ENCODE measurements at regions not wholly inside any gene's neighbourhood (a gene's known extent, or its start where the extent isn't known, plus 50 kb on each side); places are given as distances from the start of the nearest gene placed in this dataset.
A peak's percentile ranks its signal among the peaks of the same experiment; 100 is the strongest.
"Not testable (repeated sequence)": the region's sequence is repeated elsewhere in the genome, so short reads cannot be mapped to it uniquely, and the experiment has no call there.

- not testable (repeated sequence) for H3K4me3 ChIP-seq; H3K27me3 ChIP-seq; H4K20me1 ChIP-seq; H3K36me3 ChIP-seq; H3K4me1 ChIP-seq; H3K4me2 ChIP-seq; H3K27ac ChIP-seq; H3K9ac ChIP-seq; H3K9me3 ChIP-seq (replicated peaks in 1 of 11)
These were observed 61.1 kb downstream of the DEFB131A start for GRCh38 chr4:9505341-9505740.

GRCh38 chr4:9506672-9507071 is 62.5 kb downstream of the DEFB131A start:
- H3K9me3 ChIP-seq (replicated peaks in 1 of 11); H3K4me3 ChIP-seq; H4K20me1 ChIP-seq; H3K27ac ChIP-seq; H3K9ac ChIP-seq; H3K27me3 ChIP-seq; H3K4me1 ChIP-seq; H3K36me3 ChIP-seq; H3K4me2 ChIP-seq: not testable (repeated sequence)

GRCh38 chr4:9512941-9513340 is 68.7 kb downstream of the DEFB131A start:
- not testable (repeated sequence) for H3K9me3 ChIP-seq (replicated peaks in 1 of 11); H3K4me3 ChIP-seq; H4K20me1 ChIP-seq; H3K27ac ChIP-seq; H3K4me1 ChIP-seq; H3K9ac ChIP-seq; H3K36me3 ChIP-seq; H3K27me3 ChIP-seq; H3K4me2 ChIP-seq

- H3K4me1 ChIP-seq; H3K36me3 ChIP-seq; H3K4me3 ChIP-seq; H3K27me3 ChIP-seq; H4K20me1 ChIP-seq; H3K9ac ChIP-seq; H3K27ac ChIP-seq; H3K9me3 ChIP-seq (replicated peaks in 1 of 11); H3K4me2 ChIP-seq: not testable (repeated sequence)
These were observed 75.4 kb downstream of the DEFB131A start for GRCh38 chr4:9519631-9520030.

- H4K20me1 ChIP-seq; H3K27me3 ChIP-seq; H3K27ac ChIP-seq; H3K4me2 ChIP-seq; H3K9ac ChIP-seq; H3K9me3 ChIP-seq (replicated peaks in 1 of 11); H3K4me3 ChIP-seq; H3K36me3 ChIP-seq; H3K4me1 ChIP-seq: not testable (repeated sequence)
These were observed 78.7 kb downstream of the DEFB131A start for GRCh38 chr4:9522903-9523302.

- not testable (repeated sequence) for H3K4me2 ChIP-seq; H3K27me3 ChIP-seq; H3K9ac ChIP-seq; H3K9me3 ChIP-seq (replicated peaks in 1 of 11); H3K36me3 ChIP-seq; H3K4me3 ChIP-seq; H4K20me1 ChIP-seq; H3K27ac ChIP-seq
- H3K4me1 ChIP-seq, result peaks cover 0 to 11% (median 4%) of the 10 kb centered on the region in 10 experiments; a peak in 6 of 20 replicates
These were observed 80.2 kb downstream of the DEFB131A start for GRCh38 chr4:9524406-9524805.

DNA sequence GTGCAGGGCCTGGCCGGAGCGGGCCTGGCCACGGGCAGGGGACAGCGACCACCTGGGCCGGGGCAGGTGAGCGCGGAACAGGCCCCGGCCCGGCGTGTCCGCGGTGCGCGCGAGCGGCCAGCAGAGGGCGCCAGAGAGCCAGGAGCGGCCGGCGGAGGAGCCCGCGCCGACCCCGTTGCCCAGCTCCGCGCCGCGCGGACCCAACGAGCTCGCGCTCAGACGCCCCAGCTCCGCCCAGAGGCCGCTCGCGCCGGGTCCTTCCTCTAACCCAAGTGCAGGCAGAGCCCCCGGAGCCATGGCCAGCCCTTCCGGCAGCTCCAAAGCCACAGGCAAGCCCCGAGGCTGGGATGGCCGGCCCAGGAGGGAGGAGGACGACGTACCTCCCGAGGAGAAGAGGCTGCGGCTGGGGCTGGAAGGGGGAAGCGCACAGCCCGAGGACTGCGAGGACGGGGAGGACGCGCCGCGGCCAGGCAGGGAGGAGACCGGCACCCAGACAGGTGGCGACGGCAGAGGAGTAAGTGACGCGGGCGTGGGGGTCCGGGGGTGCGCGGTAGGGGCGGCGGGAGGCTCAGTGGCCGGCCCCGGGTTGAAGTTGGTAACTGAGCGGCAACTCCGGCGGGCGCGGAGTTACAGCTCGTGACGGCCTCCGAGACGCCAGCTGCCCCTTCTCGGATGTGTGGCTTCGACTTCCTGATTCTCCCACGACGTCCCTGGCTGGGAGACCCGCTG is 88.1 kb downstream of the DEFB131A start:
- H3K27ac ChIP-seq, result peak overlapping the region; percentile 50 to 83 (median 72); a peak in 20 of 22 replicates
- peak overlapping the region; percentile 68 to 94 (median 83) for H3K4me2 ChIP-seq
- H3K36me3 ChIP-seq, result not testable (repeated sequence)

GRCh38 chr4:9532863-9533192 is 88.6 kb downstream of the DEFB131A start:
- H4K20me1 ChIP-seq; H3K9me3 ChIP-seq (replicated peaks in 1 of 11); H3K36me3 ChIP-seq; H3K27me3 ChIP-seq: not testable (repeated sequence)
- Histone ChIP-seq H3K4me2 (peak overlapping the region; percentile 68 to 94 (median 83)), H3K27ac (peak overlapping the region in 10 of 11 experiments; percentile 52 to 83 (median 73); a peak in 16 of 22 replicates), H3K9ac (peak overlapping the region; percentile 75 to 91 (median 82); a peak in 21 of 22 replicates), H3K4me3 (peak overlapping the region; percentile 69 to 81 (median 72)), H3K4me1 (peaks cover 0 to 17% (median 5%) of the 10 kb centered on the region in 10 experiments; a peak in 8 of 20 replicates)

More for the DNA sequence above, 88.1 kb downstream of the DEFB131A start:
- not testable (repeated sequence) for H3K27me3 ChIP-seq; H4K20me1 ChIP-seq; H3K9me3 ChIP-seq (replicated peaks in 1 of 11)
- Histone ChIP-seq H3K4me3 (peak overlapping the region; percentile 69 to 81 (median 72)), H3K9ac (peak overlapping the region; percentile 75 to 91 (median 82)), H3K4me1 (peaks cover 0 to 17% (median 5%) of the 10 kb centered on the region in 10 experiments; a peak in 8 of 20 replicates)

- H4K20me1 ChIP-seq; H3K4me3 ChIP-seq; H3K9me3 ChIP-seq (replicated peaks in 1 of 11); H3K9ac ChIP-seq; H3K36me3 ChIP-seq; H3K4me2 ChIP-seq; H3K27ac ChIP-seq; H3K27me3 ChIP-seq: not testable (repeated sequence)
- peaks cover 0 to 11% (median 2%) of the 10 kb centered on the region in 10 experiments; a peak in 9 of 20 replicates for H3K4me1 ChIP-seq
These were observed 92.9 kb downstream of the DEFB131A start for GRCh38 chr4:9537101-9537500.

- H4K20me1 ChIP-seq; H3K4me3 ChIP-seq; H3K4me2 ChIP-seq; H3K4me1 ChIP-seq; H3K36me3 ChIP-seq; H3K27ac ChIP-seq; H3K9ac ChIP-seq; H3K9me3 ChIP-seq (replicated peaks in 1 of 11); H3K27me3 ChIP-seq: not testable (repeated sequence)
These were observed 95.8 kb downstream of the DEFB131A start for GRCh38 chr4:9539939-9540520.

GRCh38 chr4:9541388-9541915 is 97.2 kb downstream of the DEFB131A start:
- not testable (repeated sequence) for H3K4me3 ChIP-seq; H3K27me3 ChIP-seq; H3K9ac ChIP-seq; H3K4me2 ChIP-seq; H4K20me1 ChIP-seq; H3K4me1 ChIP-seq; H3K9me3 ChIP-seq (replicated peaks in 1 of 11); H3K27ac ChIP-seq; H3K36me3 ChIP-seq

GRCh38 chr4:9544851-9545250 is 100.6 kb downstream of the DEFB131A start:
- not testable (repeated sequence) for H3K4me2 ChIP-seq; H3K9ac ChIP-seq; H3K27ac ChIP-seq; H3K9me3 ChIP-seq (replicated peaks in 1 of 11); H4K20me1 ChIP-seq; H3K27me3 ChIP-seq; H3K36me3 ChIP-seq; H3K4me3 ChIP-seq
- peaks cover 0 to 16% (median 5%) of the 10 kb centered on the region in 10 experiments; a peak in 9 of 20 replicates for H3K4me1 ChIP-seq

DNA sequence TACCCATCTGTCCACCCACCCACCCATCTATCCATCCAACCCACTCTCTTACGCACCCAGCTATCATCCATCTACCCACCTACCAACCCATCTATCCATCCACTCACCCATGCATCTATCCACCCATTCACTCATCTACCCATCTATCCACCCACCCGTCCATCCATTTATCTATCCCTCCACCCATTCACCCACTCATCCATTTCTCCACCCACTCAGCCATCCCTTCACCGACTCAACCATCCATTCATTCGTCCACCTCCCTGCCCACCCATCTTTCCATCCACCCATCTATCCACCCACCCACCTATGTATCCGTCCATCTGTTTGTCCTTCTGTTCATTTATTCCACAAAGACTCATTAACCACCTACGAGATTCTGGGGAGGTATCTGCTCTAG is 103.3 kb downstream of the DEFB131A start:
- H3K4me3 ChIP-seq; H3K4me2 ChIP-seq; H4K20me1 ChIP-seq; H3K9me3 ChIP-seq (replicated peaks in 1 of 11); H3K9ac ChIP-seq; H3K36me3 ChIP-seq; H3K27ac ChIP-seq; H3K4me1 ChIP-seq; H3K27me3 ChIP-seq: not testable (repeated sequence)

- H3K4me1 ChIP-seq, result not testable (repeated sequence)
These were observed 111.9 kb downstream of the DEFB131A start for GRCh38 chr4:9556076-9556475.

More at GRCh38 chr4:9556076-9556475, 111.9 kb downstream of the DEFB131A start:
- H3K27me3 ChIP-seq; H3K4me3 ChIP-seq; H3K27ac ChIP-seq; H3K4me2 ChIP-seq; H3K9me3 ChIP-seq (replicated peaks in 1 of 11); H3K36me3 ChIP-seq; H4K20me1 ChIP-seq; H3K9ac ChIP-seq: not testable (repeated sequence)
